GM10248 (cell line): ENCODE measurements at regions not wholly inside any gene's neighbourhood (a gene's known extent, or its start where the extent isn't known, plus 50 kb on each side); places are given as distances from the start of the nearest gene placed in this dataset.

Source experiments
- CTCF ChIA-PET: fragments of 300-600 bp; sonication (Branson Sonifier 250); formaldehyde crosslinking; extraction: SDS; loops from one replicate; lab custom pipeline; 2021; ENCODE audit warnings: antibody characterized with exemption; lab: Yijun Ruan, JAX
- POLR2A ChIA-PET: fragments of 350-650 bp; sonication (Branson Sonifier 250); formaldehyde crosslinking; extraction: SDS; loops from one replicate; lab custom pipeline; 2020; ENCODE audit warnings: antibody characterized with exemption; lab: Yijun Ruan, JAX
- DNase-seq: peaks from one replicate; pipeline ENCODE4 v3.0.0; 2012; ENCODE audit errors: extremely low spot score
- CTCF ChIP-seq: IDR thresholded peaks from 2 replicates; pipeline ENCODE4 v1.5.1; 2012; ENCODE audit warnings: mild to moderate bottlenecking, low read depth; ENCODE audit errors: extremely low read depth, missing control alignments, control extremely low read depth

GRCh38 chr2:107589079-107589491 is 237.6 kb upstream of the RGPD4 start:
- ChIA-PET POLR2A (no interaction called here), CTCF (no interaction called here)
- DNase-seq: no peak
- no peak for TF ChIP-seq CTCF

DNA sequence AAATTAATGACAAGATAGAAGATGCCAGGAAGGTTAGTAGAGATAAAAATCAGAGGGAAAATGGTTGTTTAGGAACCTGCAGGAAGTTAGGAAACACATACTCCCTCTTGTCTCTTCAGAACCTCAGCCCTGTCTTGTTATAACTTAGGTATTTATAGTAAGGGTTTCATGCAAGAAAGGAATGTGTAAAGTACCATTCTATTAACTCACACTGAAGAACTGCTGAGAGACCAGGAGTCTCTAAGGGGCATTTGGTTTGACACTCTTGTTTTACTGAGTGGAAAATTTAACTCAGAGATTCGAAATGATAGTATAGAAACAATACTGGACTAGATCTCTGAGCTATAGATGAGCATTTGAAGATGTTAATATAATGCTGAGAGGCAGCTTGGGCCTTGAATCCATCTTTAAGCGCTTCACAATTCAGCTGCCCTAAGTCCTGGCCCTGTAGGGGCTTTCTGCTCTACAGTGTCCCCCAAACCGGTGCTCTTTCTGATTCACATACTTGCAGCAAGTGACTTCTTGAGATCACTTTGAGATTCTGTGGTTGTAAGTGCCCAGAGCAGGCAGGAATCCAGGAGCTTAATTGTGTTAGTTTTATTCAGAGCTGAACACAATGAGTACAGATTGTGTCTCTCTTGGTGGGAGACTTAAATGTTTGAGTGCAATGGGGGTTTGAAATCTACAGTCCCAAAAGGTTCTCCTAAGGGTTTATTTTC is 235.0 kb upstream of the RGPD4 start:
- CTCF ChIA-PET: no interaction called here
- POLR2A ChIA-PET: no interaction called here
- TF ChIP-seq CTCF: no peak
- DNase-seq: no peak

DNA sequence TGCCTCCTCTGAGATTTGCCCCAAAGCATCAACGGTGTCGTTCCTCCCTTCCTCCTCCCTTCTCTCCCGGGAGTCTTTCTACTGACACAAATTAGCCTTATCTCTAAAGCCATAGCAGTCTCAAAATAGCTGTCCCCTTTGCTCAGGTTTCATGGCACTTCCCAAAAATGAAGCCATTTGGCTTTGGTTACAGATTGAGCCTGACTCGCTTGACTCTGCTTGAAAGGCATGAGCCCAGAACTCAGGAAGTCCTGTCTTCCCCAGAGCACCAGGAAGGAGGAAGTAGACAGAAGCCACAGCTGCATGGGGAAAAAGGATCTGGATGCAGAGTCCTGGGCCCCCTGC is 234.4 kb upstream of the RGPD4 start:
- DNase-seq: no peak
- TF ChIP-seq CTCF: no peak
- POLR2A ChIA-PET: no interaction called here
- CTCF ChIA-PET: no interaction called here

DNA sequence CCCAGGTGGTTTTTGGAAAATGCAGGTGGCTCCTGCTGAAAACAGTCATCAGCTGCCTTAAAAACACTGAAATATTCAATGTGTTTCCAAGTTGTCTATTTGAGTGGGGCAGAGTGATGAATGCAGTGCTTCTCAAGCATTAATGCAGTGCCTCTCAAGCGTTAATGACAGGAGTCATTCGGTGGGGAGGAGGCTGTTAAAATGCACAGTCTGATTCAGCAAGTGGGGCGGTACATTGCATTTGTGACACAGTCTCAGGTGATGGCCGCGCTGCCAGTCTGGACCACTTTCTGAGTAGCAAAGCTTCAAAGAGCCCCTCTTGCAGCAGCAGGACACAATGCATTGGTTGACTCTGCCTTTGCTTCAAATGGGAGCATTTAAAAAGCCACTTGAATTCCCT is 231.4 kb upstream of the RGPD4 start:
- POLR2A ChIA-PET: no interaction called here
- TF ChIP-seq CTCF: no peak
- CTCF ChIA-PET: interaction anchor here (1.1 kb wide), 1 partner anchor 15 kb away, joined by 3 read pairs; no protein-coding TSS in a partner anchor
- no peak for DNase-seq

- ChIA-PET POLR2A (no interaction called here), CTCF (interaction anchor here (1.1 kb wide), 1 partner anchor 14 kb away, joined by 3 read pairs; no protein-coding TSS in a partner anchor)
- TF ChIP-seq CTCF: no peak
- DNase-seq: no peak
Measured at GRCh38 chr2:107595749-107596148, 230.9 kb upstream of the RGPD4 start.

GRCh38 chr2:107597507-107597906 is 229.2 kb upstream of the RGPD4 start:
- POLR2A ChIA-PET: no interaction called here
- no peak for DNase-seq
- CTCF ChIA-PET: interaction anchor here (1.4 kb wide), 1 partner anchor 10 kb away, joined by 4 read pairs; no protein-coding TSS in a partner anchor
- TF ChIP-seq CTCF: no peak
